ENCODE measurements at regions not wholly inside any gene's neighbourhood (a gene's known extent, or its start where the extent isn't known, plus 50 kb on each side); places are given as distances from the start of the nearest gene placed in this dataset.

GRCh38 chr12:125742413-125742812, 677.2 kb downstream of the AACS start:
- no peak overlapping the region for H3K4me3 ChIP-seq (ENCODE audit: low read length in 2 of 2)
- H3K27me3 ChIP-seq (ENCODE audit: control insufficient read depth in 2 of 2, insufficient read depth in 1 of 2, low read length in 1 of 2), result no peaks in the 10 kb centered on the region
- peaks cover 0 to 3% of the 10 kb centered on the region in 2 donors for H3K9me3 ChIP-seq (ENCODE audit: control insufficient read depth in 2 of 2, insufficient read depth in 1 of 2, low read length in 1 of 2)
- no peaks in the 10 kb centered on the region for H3K36me3 ChIP-seq (ENCODE audit: control insufficient read depth in 2 of 2, insufficient read depth in 2 of 2, low read length in 1 of 2)
- no peak for DNase-seq (ENCODE audit: low read depth in 6 of 9, low spot score in 9 of 9)
- WGBS, result 88% methylated on average over 8 of the region's 8 CpGs
- H3K4me1 ChIP-seq (ENCODE audit: control insufficient read depth in 2 of 2, insufficient read depth in 2 of 2, low read length in 2 of 2), result no peaks in the 10 kb centered on the region
- H3K27ac ChIP-seq (ENCODE audit: low read depth in 1 of 2, low read length in 1 of 2), result no peak overlapping the region

DNA sequence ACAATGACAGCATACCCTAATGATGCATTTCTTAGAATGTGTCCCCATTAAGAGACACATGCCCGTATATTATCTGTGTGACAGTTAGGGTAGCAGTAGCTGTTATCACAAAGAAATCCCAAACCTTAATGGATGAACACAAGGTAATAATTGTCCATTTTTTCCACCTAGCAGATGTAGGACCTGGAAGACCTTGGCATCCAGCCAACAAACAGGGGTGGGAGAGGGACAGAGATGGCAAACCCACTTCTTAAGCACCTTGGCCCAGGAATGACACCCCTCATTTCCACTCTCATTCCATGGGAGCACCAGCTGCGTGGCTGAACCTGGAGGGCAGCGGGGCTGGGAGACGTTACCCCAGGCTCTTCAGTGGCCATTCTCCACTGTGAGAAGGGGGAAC, 679.0 kb downstream of the AACS start:
- Histone ChIP-seq H3K4me3 (ENCODE audit: low read length in 2 of 2) (no peak overlapping the region), H3K36me3 (ENCODE audit: control insufficient read depth in 2 of 2, insufficient read depth in 2 of 2, low read length in 1 of 2) (no peaks in the 10 kb centered on the region), H3K4me1 (ENCODE audit: control insufficient read depth in 2 of 2, insufficient read depth in 2 of 2, low read length in 2 of 2) (no peaks in the 10 kb centered on the region), H3K9me3 (ENCODE audit: control insufficient read depth in 2 of 2, insufficient read depth in 1 of 2, low read length in 1 of 2) (peaks cover 0 to 3% of the 10 kb centered on the region in 2 donors), H3K27ac (ENCODE audit: low read depth in 1 of 2, low read length in 1 of 2) (no peak overlapping the region), H3K27me3 (ENCODE audit: control insufficient read depth in 2 of 2, insufficient read depth in 1 of 2, low read length in 1 of 2) (no peaks in the 10 kb centered on the region)
- 93% methylated on average over 4 of the region's 4 CpGs for WGBS
- DNase-seq (ENCODE audit: low read depth in 6 of 9, low spot score in 9 of 9), result no peak

DNA sequence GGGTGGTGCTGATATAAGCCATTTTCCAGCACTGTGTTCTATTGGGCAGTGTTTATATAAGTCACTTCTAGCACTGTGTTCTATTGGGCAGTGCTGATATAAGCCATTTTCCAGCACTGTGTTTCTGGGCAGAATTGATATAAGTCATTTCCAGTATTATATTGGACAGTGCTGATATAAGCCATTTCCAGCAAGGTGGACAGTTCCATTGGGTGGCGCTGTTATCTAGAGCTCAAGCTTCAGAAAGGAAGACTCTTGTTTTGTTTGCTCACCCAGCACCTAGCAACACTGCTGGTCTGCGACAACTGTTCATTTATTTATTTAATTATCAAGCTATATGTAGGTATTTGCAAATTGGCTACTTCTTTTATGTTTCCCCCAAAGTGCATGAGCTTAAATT, 690.3 kb downstream of the AACS start:
- no peaks in the 10 kb centered on the region for H3K9me3 ChIP-seq (ENCODE audit: control insufficient read depth in 2 of 2, insufficient read depth in 1 of 2, low read length in 1 of 2)
- H3K27me3 ChIP-seq (ENCODE audit: control insufficient read depth in 2 of 2, insufficient read depth in 1 of 2, low read length in 1 of 2), result no peaks in the 10 kb centered on the region
- no peaks in the 10 kb centered on the region for H3K36me3 ChIP-seq (ENCODE audit: control insufficient read depth in 2 of 2, insufficient read depth in 2 of 2, low read length in 1 of 2)
- 48% methylated on average over 2 of the region's 2 CpGs for WGBS
- H3K27ac ChIP-seq (ENCODE audit: low read depth in 1 of 2, low read length in 1 of 2), result no peak overlapping the region
- H3K4me1 ChIP-seq (ENCODE audit: control insufficient read depth in 2 of 2, insufficient read depth in 2 of 2, low read length in 2 of 2), result no peaks in the 10 kb centered on the region
- no peak for DNase-seq (ENCODE audit: low read depth in 6 of 9, low spot score in 9 of 9)
- H3K4me3 ChIP-seq (ENCODE audit: low read length in 2 of 2), result no peak overlapping the region

- DNase-seq (ENCODE audit: low read depth in 6 of 9, low spot score in 9 of 9), result no peak
- Histone ChIP-seq H3K36me3 (ENCODE audit: control insufficient read depth in 2 of 2, insufficient read depth in 2 of 2, low read length in 1 of 2) (no peaks in the 10 kb centered on the region), H3K4me3 (ENCODE audit: low read length in 2 of 2) (no peak overlapping the region), H3K9me3 (ENCODE audit: control insufficient read depth in 2 of 2, insufficient read depth in 1 of 2, low read length in 1 of 2) (no peaks in the 10 kb centered on the region), H3K27me3 (ENCODE audit: control insufficient read depth in 2 of 2, insufficient read depth in 1 of 2, low read length in 1 of 2) (no peaks in the 10 kb centered on the region), H3K27ac (ENCODE audit: low read depth in 1 of 2, low read length in 1 of 2) (no peak overlapping the region), H3K4me1 (ENCODE audit: control insufficient read depth in 2 of 2, insufficient read depth in 2 of 2, low read length in 2 of 2) (no peaks in the 10 kb centered on the region)
- 45% methylated on average over 5 of the region's 5 CpGs for WGBS
Measured at GRCh38 chr12:125766091-125766490, 700.9 kb downstream of the AACS start.

- DNase-seq (ENCODE audit: low read depth in 6 of 9, low spot score in 9 of 9), result no peak
- 97% methylated on average over 2 of the region's 2 CpGs for WGBS
Measured at GRCh38 chr12:125772403-125772802, 707.2 kb downstream of the AACS start.

GRCh38 chr12:125773033-125773640, 707.9 kb downstream of the AACS start:
- H3K27me3 ChIP-seq (ENCODE audit: control insufficient read depth in 2 of 2, insufficient read depth in 1 of 2, low read length in 1 of 2), result no peaks in the 10 kb centered on the region
- H3K4me1 ChIP-seq (ENCODE audit: control insufficient read depth in 2 of 2, insufficient read depth in 2 of 2, low read length in 2 of 2), result no peaks in the 10 kb centered on the region
- no peaks in the 10 kb centered on the region for H3K36me3 ChIP-seq (ENCODE audit: control insufficient read depth in 2 of 2, insufficient read depth in 2 of 2, low read length in 1 of 2)
- no peaks in the 10 kb centered on the region for H3K9me3 ChIP-seq (ENCODE audit: control insufficient read depth in 2 of 2, insufficient read depth in 1 of 2, low read length in 1 of 2)
- H3K4me3 ChIP-seq (ENCODE audit: low read length in 2 of 2), result no peak overlapping the region
- WGBS, result 43% methylated on average over 14 of the region's 14 CpGs
- no peak for DNase-seq (ENCODE audit: low read depth in 6 of 9, low spot score in 9 of 9)
- H3K27ac ChIP-seq (ENCODE audit: low read depth in 1 of 2, low read length in 1 of 2), result no peak overlapping the region

More at GRCh38 chr12:125772403-125772802, 707.2 kb downstream of the AACS start:
- Histone ChIP-seq H3K27ac (ENCODE audit: low read depth in 1 of 2, low read length in 1 of 2) (no peak overlapping the region), H3K4me1 (ENCODE audit: control insufficient read depth in 2 of 2, insufficient read depth in 2 of 2, low read length in 2 of 2) (no peaks in the 10 kb centered on the region), H3K27me3 (ENCODE audit: control insufficient read depth in 2 of 2, insufficient read depth in 1 of 2, low read length in 1 of 2) (no peaks in the 10 kb centered on the region), H3K4me3 (ENCODE audit: low read length in 2 of 2) (no peak overlapping the region), H3K36me3 (ENCODE audit: control insufficient read depth in 2 of 2, insufficient read depth in 2 of 2, low read length in 1 of 2) (no peaks in the 10 kb centered on the region), H3K9me3 (ENCODE audit: control insufficient read depth in 2 of 2, insufficient read depth in 1 of 2, low read length in 1 of 2) (no peaks in the 10 kb centered on the region)

GRCh38 chr12:125775507-125775906, 710.3 kb downstream of the AACS start:
- no peaks in the 10 kb centered on the region for H3K9me3 ChIP-seq (ENCODE audit: control insufficient read depth in 2 of 2, insufficient read depth in 1 of 2, low read length in 1 of 2)
- no peak overlapping the region for H3K4me3 ChIP-seq (ENCODE audit: low read length in 2 of 2)
- no peaks in the 10 kb centered on the region for H3K27me3 ChIP-seq (ENCODE audit: control insufficient read depth in 2 of 2, insufficient read depth in 1 of 2, low read length in 1 of 2)
- over 99% methylated on average over 3 of the region's 3 CpGs for WGBS
- no peak overlapping the region for H3K27ac ChIP-seq (ENCODE audit: low read depth in 1 of 2, low read length in 1 of 2)
- no peaks in the 10 kb centered on the region for H3K4me1 ChIP-seq (ENCODE audit: control insufficient read depth in 2 of 2, insufficient read depth in 2 of 2, low read length in 2 of 2)
- no peak for DNase-seq (ENCODE audit: low read depth in 6 of 9, low spot score in 9 of 9)
- H3K36me3 ChIP-seq (ENCODE audit: control insufficient read depth in 2 of 2, insufficient read depth in 2 of 2, low read length in 1 of 2), result no peaks in the 10 kb centered on the region

- H3K9me3 ChIP-seq (ENCODE audit: control insufficient read depth in 2 of 2, insufficient read depth in 1 of 2, low read length in 1 of 2), result no peaks in the 10 kb centered on the region
- no peaks in the 10 kb centered on the region for H3K36me3 ChIP-seq (ENCODE audit: control insufficient read depth in 2 of 2, insufficient read depth in 2 of 2, low read length in 1 of 2)
- H3K27me3 ChIP-seq (ENCODE audit: control insufficient read depth in 2 of 2, insufficient read depth in 1 of 2, low read length in 1 of 2), result no peaks in the 10 kb centered on the region
- WGBS, result 91% methylated on average over 3 of the region's 3 CpGs
- no peaks in the 10 kb centered on the region for H3K4me1 ChIP-seq (ENCODE audit: control insufficient read depth in 2 of 2, insufficient read depth in 2 of 2, low read length in 2 of 2)
- H3K27ac ChIP-seq (ENCODE audit: low read depth in 1 of 2, low read length in 1 of 2), result no peak overlapping the region
- H3K4me3 ChIP-seq (ENCODE audit: low read length in 2 of 2), result no peak overlapping the region
- no peak for DNase-seq (ENCODE audit: low read depth in 6 of 9, low spot score in 9 of 9)
Measured at GRCh38 chr12:125776212-125776611, 711.0 kb downstream of the AACS start.

DNA sequence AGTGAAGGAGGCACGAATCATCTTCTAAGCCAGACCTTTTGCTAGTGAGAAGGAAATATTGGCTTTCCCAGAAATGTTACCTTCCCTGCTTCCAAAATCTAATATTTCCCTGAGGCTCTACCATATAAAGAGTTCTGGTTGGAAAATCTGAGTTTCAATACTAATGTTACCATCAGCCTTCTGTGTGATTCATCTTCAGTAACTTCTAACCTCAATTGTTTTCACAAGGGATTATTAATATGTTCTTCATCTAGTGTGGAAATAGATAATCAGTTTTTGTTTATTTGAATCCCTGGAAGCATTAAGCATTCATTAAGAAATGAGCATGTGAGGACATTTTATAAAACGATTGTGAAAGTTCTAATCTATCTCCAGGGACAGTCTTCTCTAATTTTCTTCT, 720.9 kb downstream of the AACS start:
- 81% methylated on average over 2 of the region's 2 CpGs for WGBS
- Histone ChIP-seq H3K4me1 (ENCODE audit: control insufficient read depth in 2 of 2, insufficient read depth in 2 of 2, low read length in 2 of 2) (no peaks in the 10 kb centered on the region), H3K36me3 (ENCODE audit: control insufficient read depth in 2 of 2, insufficient read depth in 2 of 2, low read length in 1 of 2) (no peaks in the 10 kb centered on the region), H3K9me3 (ENCODE audit: control insufficient read depth in 2 of 2, insufficient read depth in 1 of 2, low read length in 1 of 2) (peaks cover 0 to 5% of the 10 kb centered on the region in 2 donors), H3K27ac (ENCODE audit: low read depth in 1 of 2, low read length in 1 of 2) (no peak overlapping the region), H3K27me3 (ENCODE audit: control insufficient read depth in 2 of 2, insufficient read depth in 1 of 2, low read length in 1 of 2) (no peaks in the 10 kb centered on the region), H3K4me3 (ENCODE audit: low read length in 2 of 2) (no peak overlapping the region)
- no peak for DNase-seq (ENCODE audit: low read depth in 6 of 9, low spot score in 9 of 9)

DNA sequence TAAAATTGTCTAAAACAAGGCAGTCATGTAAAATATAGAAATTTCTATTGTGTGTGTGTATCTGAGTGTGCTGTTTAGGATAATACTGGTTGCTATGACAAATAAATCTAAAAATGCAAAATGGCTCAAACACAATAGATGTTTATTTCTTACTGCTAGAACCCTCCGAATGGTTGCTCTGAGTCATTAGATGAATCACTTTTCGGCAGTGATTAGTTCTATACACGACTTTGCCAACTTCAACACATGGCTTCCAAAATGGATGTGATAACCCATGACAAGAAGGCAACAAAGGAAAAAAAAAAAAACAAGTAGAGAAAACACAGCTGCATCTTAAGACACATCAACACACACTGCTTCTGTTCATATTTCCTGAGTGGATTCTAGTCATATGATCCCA, 729.2 kb downstream of the AACS start:
- no peaks in the 10 kb centered on the region for H3K27me3 ChIP-seq (ENCODE audit: control insufficient read depth in 2 of 2, insufficient read depth in 1 of 2, low read length in 1 of 2)
- DNase-seq (ENCODE audit: low read depth in 6 of 9, low spot score in 9 of 9), result no peak
- H3K36me3 ChIP-seq (ENCODE audit: control insufficient read depth in 2 of 2, insufficient read depth in 2 of 2, low read length in 1 of 2), result no peaks in the 10 kb centered on the region
- H3K9me3 ChIP-seq (ENCODE audit: control insufficient read depth in 2 of 2, insufficient read depth in 1 of 2, low read length in 1 of 2), result peaks cover 0 to 3% of the 10 kb centered on the region in 2 donors
- WGBS, result 92% methylated on average over 3 of the region's 3 CpGs
- H3K27ac ChIP-seq (ENCODE audit: low read depth in 1 of 2, low read length in 1 of 2), result no peak overlapping the region
- no peak overlapping the region for H3K4me3 ChIP-seq (ENCODE audit: low read length in 2 of 2)
- no peaks in the 10 kb centered on the region for H3K4me1 ChIP-seq (ENCODE audit: control insufficient read depth in 2 of 2, insufficient read depth in 2 of 2, low read length in 2 of 2)
